ENCODE measurements at regions not wholly inside any gene's neighbourhood (a gene's known extent, or its start where the extent isn't known, plus 50 kb on each side); places are given as distances from the start of the nearest gene placed in this dataset.

GRCh38 chr9:42386477-42386876 is 203.0 kb downstream of the SPATA31A6 start:
- TF ChIP-seq CTCF (IDR thresholded peaks at IDR 0.05; ENCODE audit: borderline replicate concordance, extremely low read depth, low read length, poor library complexity, severe bottlenecking) (no peak), EZH2 (IDR thresholded peaks at IDR 0.05; ENCODE audit: borderline replicate concordance, low read depth, low read length, severe bottlenecking) (no peak)

Measured in DND-41 (cell line).